GM19023 (cell line): ENCODE measurements at regions not wholly inside any gene's neighbourhood (a gene's known extent, or its start where the extent isn't known, plus 50 kb on each side); places are given as distances from the start of the nearest gene placed in this dataset.
"Not testable (repeated sequence)": the region's sequence is repeated elsewhere in the genome, so short reads cannot be mapped to it uniquely, and the experiment has no call there.

Source experiments
- ATAC-seq: cut with Tn5 transposase; IDR thresholded peaks from one replicate; pipeline ENCODE4 v1.9.1; 2021; ENCODE audit warnings: mild to moderate bottlenecking, moderate library complexity; ENCODE audit not compliant: unreplicated experiment

DNA sequence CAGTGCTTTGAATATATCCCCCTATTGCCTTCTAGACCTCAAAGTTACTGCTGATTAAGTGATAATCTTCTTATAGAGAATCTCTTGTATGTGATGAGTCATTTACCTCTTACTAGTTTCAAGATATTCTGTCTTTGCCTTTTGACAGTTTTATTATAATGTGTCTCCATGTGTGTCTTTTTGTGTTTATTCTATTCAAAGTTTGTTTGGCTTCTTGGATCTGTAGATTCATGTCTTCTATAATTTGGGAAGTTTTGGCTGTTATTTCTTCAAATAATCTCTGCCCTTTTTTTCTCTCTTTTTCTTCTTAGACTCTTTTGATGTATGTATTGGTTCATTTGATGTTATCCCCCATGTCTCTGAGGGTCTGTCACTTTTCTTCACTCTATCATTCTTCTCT, 915.7 kb upstream of the GRIA3 start:
- no peak for ATAC-seq

DNA sequence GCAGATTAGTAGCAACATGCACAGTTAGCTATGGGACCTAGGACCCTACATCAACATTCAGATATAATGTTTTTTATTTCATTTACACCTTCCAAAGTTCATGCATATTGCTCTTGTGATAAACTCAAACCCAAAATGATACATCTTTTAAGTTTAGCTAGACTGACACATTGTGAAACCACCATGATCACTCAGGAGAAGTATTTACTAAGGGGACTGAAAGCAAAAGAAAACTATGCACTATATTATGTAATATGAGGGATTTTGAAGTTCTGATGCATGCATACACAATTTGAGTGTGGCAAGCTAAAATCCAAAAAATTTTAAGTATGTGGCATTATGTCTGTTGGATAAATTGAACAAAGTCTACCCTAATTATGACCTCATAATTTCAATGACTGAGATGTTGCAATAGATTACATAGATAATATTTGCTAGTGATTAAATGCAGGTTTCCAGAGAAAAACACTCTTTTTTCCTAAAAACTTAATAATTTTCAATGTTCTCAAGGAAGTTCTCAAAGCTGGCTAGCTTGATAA, 914.8 kb upstream of the GRIA3 start:
- no peak for ATAC-seq

DNA sequence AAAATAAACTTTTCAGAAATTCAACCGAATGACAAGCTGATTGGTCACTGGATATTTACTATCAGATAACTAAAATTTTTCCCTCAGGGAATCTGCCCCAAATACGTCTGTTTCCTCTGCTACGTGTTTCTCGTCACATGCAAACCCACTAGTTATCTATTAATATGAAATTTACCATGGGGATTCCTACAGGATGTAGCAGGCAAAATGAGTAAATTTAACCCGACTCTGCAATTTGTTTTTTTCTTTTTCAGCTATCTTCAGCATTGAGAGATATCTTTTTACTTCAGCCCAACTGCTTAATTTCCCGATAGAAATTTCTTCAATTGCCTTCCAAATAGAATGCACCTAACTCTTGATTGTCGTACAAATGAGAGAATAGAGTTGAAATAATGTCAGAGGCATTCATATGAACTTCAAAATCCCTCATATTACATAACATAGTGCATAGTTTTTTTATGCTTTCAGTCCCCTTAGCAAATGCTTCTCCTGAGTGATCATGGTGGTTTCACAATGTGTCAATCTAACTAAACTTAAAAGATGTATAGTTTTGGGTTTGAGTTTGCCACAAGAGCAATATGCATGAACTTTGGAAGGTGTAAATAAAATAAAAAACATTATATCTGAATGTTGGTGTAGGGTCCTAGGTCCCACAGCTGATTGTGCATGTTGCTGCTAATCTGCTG, 913.1 kb upstream of the GRIA3 start:
- ATAC-seq: no peak

DNA sequence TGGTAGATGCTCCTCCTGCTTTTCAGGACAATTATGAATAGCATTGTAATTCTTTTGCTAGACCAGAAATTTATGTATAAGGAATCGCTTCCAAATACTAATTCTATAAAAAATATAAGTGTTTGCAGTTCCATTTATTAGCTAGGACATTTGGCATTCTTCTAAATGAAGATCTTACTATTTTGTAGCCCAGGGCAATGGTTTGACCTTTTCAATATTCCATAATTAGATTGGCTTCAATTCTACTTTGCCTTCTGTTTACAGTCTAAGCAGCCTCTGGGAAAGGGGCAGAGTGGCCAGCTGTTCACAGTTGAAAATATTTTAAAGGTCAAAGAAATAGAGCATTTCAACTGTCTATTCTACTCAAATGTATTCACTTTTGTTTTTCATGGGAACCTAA, 912.1 kb upstream of the GRIA3 start:
- no peak for ATAC-seq

GRCh38 chrX:122279746-122280145, 904.3 kb upstream of the GRIA3 start:
- no peak for ATAC-seq

DNA sequence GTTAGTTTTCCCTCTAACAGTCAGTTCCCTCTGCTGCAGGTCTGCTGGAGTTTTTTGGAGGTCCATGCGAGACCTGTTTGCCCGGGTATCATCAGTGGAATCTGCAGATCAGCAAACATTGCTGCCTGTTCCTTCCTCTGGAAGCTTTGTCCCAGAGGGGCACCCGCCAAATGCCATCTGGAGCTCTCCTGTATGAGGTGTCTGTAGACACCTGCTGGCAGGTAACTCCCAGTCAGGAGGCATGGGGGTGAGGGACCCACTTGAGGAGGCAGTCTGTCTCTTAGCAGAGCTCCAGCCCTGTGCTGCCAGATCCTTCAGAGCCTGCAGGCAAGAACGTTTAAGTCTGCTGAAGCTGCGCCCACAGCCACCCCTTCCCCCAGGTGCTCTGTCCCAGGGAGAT, 884.3 kb upstream of the GRIA3 start:
- not testable (repeated sequence) for ATAC-seq

GRCh38 chrX:122301491-122301890, 882.6 kb upstream of the GRIA3 start:
- no peak for ATAC-seq

GRCh38 chrX:122303761-122304160, 880.3 kb upstream of the GRIA3 start:
- ATAC-seq: no peak

GRCh38 chrX:122344816-122345215, 839.3 kb upstream of the GRIA3 start:
- ATAC-seq: no peak

GRCh38 chrX:122363112-122363795, 820.8 kb upstream of the GRIA3 start:
- ATAC-seq: no peak

DNA sequence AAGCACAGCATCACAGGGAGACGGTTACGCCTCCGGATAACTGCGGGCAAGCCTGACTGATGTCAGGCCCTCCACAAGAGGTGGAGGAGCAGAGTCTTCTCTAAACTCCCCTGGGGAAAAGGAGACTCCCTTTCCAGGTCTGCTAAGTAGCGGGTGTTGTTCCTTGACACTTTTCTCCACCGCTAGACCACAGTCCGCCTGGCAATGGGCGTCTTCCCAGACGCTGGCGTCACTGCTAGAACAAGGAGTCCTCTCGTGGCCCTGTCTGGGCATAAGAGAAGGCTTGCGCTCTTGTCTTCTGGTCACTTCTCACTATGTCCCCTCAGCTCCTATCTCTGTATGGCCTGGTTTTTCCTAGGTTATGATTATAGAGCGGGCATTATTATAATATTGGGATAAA, 808.5 kb upstream of the GRIA3 start:
- not testable (repeated sequence) for ATAC-seq

DNA sequence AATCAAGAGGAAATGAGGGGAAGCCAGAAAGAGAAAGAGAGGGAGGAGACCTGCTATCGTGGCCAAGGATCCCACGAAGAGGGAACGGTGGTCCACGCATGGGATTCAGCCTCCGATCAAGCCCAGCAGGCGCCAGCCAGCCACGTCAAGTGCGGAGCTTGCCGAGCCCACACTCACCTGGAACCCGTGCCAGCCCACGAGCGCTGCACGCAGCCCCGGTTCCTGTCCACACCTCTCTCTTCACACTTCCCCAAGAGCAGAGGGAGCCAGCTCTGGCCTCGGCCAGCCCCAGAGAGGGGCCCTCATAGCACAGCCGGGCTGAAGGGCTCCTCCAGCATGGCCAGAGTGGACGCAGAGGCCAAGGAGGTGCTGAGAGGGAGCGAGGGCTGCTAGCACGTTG, 795.1 kb upstream of the GRIA3 start:
- ATAC-seq: no peak

DNA sequence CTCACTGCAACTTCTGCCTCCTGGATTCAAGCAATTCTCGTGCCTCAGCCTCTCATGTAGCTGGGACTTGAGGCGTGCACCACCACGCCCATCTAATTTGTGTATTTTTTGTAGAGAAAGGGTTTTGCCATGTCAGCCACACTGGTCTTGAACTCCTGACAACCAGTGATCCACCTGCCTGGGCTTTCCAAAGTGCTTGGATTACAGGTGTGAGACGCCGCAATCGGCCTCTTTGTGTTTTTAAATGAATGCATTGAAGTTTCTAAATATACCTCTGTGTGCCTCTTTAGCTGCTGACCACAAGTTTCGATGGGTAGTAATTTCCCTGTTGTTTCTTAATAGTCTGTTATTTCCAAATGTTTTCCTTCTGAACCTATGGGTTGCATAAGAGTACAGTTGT, 765.3 kb upstream of the GRIA3 start:
- ATAC-seq: no peak

- no peak for ATAC-seq
Measured at GRCh38 chrX:122421434-122422121, 762.5 kb upstream of the GRIA3 start.

GRCh38 chrX:122422547-122422946, 761.5 kb upstream of the GRIA3 start:
- no peak for ATAC-seq

DNA sequence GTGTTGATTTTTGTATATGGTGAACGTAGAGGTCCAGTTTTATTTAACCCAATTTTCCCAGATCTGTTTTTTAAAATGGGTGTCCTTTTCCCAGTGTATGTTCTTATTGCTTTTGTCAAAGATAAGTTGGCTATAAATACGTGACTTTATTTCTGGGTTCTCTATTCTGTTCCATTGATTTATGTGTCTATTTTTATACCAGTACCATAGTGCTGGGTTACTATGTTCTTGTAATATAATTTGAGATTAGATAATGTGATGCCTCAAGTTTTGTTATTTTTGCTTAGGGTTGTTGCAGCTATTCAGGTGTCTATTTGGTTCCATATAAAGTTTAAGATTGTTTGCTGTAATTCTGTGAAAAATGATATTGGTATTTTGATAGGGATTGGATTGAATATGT, 749.1 kb upstream of the GRIA3 start:
- ATAC-seq: no peak

- ATAC-seq: no peak
Measured at GRCh38 chrX:122439831-122440230, 744.2 kb upstream of the GRIA3 start.

- no peak for ATAC-seq
Measured at GRCh38 chrX:122440832-122441231, 743.2 kb upstream of the GRIA3 start.

DNA sequence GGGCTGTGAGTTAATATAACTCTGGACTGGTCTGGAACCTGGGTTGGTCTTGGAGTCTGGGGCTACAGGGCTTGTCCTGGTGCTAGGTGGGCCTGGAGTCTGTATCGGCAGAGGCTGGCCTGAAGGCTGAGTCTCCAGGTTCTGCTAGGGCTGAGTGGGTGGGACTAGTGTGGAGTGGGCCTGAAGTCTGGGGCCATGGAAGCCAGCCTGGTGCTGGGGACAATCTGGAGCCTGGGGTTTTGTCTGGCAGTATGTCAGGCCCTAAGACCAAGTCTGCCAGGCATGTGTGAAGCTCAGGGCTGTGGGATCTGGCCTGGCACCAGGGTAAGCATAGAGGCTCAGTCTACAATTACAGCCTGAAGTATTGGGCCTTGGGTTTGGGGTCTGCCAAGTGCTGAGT, 742.6 kb upstream of the GRIA3 start:
- no peak for ATAC-seq

- no peak for ATAC-seq
Measured at GRCh38 chrX:122445466-122445865, 738.6 kb upstream of the GRIA3 start.

DNA sequence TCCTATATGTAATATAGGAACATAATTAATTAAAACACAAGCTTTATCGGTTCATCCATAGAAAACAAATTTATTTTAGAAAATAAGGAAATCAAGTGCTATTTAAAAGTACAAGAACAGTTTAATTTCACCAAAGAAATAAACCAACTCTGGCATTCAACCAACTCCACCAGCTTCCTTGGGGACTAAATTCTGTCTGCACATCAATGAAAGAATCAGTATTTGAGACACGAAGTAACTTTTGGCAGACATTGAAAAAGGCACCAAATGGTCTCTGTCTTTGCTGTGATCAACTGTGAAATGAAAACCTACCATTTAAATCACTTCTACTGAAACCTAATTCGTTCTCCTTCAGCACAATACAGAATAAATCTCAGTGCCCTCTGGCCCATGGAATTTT, 719.7 kb upstream of the GRIA3 start:
- no peak for ATAC-seq

GRCh38 chrX:122475306-122475705, 708.8 kb upstream of the GRIA3 start:
- no peak for ATAC-seq
